ENCODE measurements at regions not wholly inside any gene's neighbourhood (a gene's known extent, or its start where the extent isn't known, plus 50 kb on each side); places are given as distances from the start of the nearest gene placed in this dataset.

DNA sequence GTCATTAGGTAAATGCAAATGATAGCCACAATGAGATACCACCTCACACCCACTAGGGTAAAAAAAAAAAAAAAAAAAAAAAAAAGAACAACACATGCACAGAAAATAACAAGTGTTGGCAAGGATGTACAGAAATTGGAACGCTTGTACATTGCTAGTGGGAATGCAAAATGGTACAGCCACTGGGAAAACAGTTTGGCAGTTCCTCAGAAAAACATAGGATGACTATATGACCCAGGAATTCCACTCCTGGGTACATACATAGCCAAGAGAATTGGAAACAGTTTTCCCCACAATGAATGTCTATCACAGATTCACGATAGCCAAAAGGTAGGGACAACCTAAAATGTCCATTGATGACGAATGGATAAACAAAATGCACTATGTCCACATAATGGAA lies 161.3 kb upstream of the MAMLD1 start:
- TF ChIP-seq, protein P1, sequence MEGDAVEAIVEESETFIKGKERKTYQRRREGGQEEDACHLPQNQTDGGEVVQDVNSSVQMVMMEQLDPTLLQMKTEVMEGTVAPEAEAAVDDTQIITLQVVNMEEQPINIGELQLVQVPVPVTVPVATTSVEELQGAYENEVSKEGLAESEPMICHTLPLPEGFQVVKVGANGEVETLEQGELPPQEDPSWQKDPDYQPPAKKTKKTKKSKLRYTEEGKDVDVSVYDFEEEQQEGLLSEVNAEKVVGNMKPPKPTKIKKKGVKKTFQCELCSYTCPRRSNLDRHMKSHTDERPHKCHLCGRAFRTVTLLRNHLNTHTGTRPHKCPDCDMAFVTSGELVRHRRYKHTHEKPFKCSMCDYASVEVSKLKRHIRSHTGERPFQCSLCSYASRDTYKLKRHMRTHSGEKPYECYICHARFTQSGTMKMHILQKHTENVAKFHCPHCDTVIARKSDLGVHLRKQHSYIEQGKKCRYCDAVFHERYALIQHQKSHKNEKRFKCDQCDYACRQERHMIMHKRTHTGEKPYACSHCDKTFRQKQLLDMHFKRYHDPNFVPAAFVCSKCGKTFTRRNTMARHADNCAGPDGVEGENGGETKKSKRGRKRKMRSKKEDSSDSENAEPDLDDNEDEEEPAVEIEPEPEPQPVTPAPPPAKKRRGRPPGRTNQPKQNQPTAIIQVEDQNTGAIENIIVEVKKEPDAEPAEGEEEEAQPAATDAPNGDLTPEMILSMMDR (IDR thresholded peaks at IDR 0.05; ENCODE audit: low read depth, low read length) = no peak
- H3K27ac ChIP-seq = no peak overlapping the region
- no peak overlapping the region for H3K4me3 ChIP-seq (ENCODE audit: low read depth, low read length)
- no peaks in the 10 kb centered on the region for H3K9me3 ChIP-seq (ENCODE audit: severe bottlenecking)
- no peak for DNase-seq
- H3K36me3 ChIP-seq = no peaks in the 10 kb centered on the region
- H3K27me3 ChIP-seq (ENCODE audit: insufficient read depth, low read depth, severe bottlenecking) = peaks cover 86% of the 10 kb centered on the region

DNA sequence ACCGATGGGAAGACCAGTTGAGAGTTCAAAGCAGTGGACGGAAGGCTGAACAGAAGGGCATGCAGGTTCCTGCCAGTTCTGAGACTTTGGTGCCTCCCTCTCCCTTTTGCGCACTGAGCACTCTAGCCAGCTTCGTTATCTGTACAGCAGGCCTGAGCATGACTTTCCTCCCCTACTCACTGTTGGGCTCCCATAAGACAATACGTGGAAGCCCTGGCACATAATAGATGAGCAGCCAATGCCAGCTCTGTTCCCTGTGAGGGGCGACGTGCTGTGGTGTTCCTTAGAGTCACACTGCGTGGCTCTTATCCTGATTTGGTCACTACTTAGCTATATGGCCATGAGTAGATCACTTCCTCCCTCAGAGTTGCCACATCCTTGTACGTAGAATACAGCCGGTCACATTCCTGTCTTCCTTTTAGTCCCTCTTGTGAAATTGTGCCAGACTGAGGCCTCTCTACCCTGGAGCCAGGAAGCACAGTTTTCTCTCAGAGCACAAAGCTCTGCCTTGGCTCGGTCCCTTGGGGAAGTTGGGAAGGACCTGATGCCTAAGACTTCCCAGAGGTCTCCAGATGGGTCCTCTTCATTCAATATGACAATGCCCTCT lies 160.4 kb upstream of the MAMLD1 start:
- H3K4me3 ChIP-seq (ENCODE audit: low read depth, low read length) = no peak overlapping the region
- TF ChIP-seq, protein P1 (IDR thresholded peaks at IDR 0.05; ENCODE audit: low read depth, low read length) = no peak
- H3K27ac ChIP-seq = no peak overlapping the region
- peaks cover 86% of the 10 kb centered on the region for H3K27me3 ChIP-seq (ENCODE audit: insufficient read depth, low read depth, severe bottlenecking)
- no peaks in the 10 kb centered on the region for H3K36me3 ChIP-seq
- H3K9me3 ChIP-seq (ENCODE audit: severe bottlenecking) = no peaks in the 10 kb centered on the region
- DNase-seq = no peak

DNA sequence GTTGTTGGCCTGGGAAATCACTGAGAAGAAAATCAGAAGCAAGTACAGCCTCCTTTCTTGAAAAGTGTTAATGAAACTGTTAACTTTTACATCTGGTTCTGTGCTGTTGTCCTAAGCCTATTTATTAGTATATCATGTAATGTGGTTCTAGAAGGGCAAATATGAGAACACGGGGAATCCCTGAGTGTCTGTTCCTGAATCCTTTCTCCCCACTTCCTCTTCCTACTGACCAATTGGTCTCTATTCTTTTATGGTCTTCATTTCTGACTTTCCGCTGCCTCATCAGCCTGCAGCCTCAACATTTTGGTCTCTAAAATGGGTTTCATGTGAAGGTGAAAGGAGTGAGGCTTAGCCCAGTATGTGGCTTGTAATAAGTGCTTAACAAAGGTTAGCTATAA lies 159.9 kb upstream of the MAMLD1 start:
- Histone ChIP-seq H3K27me3 (ENCODE audit: insufficient read depth, low read depth, severe bottlenecking) (peaks cover 86% of the 10 kb centered on the region), H3K36me3 (no peaks in the 10 kb centered on the region), H3K27ac (no peak overlapping the region), H3K4me3 (ENCODE audit: low read depth, low read length) (no peak overlapping the region), H3K9me3 (ENCODE audit: severe bottlenecking) (no peaks in the 10 kb centered on the region)
- TF ChIP-seq, protein P1 (IDR thresholded peaks at IDR 0.05; ENCODE audit: low read depth, low read length) = no peak
- DNase-seq = no peak

DNA sequence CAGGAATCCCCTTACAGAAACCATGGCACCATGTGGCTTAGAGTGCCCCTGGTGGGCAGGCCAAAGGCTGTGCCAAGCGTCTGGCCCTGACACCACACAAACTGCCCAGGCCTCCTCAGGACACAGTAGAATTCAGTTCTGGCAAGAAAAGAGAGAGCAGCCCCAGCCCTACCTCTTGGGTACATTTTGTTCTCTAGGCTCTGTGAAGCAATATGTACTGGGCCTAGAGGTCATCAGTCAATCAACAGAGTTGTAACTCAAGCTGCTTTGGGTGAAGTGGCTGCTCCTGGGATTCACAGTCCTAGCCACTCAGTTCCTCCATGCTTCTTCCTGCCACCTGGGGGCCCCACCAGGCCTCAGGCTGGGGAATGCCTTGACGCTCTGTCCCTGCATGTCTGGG lies 158.1 kb upstream of the MAMLD1 start:
- Histone ChIP-seq H3K4me3 (ENCODE audit: low read depth, low read length) (no peak overlapping the region), H3K27ac (no peak overlapping the region), H3K36me3 (no peaks in the 10 kb centered on the region), H3K27me3 (ENCODE audit: insufficient read depth, low read depth, severe bottlenecking) (peaks cover 86% of the 10 kb centered on the region), H3K9me3 (ENCODE audit: severe bottlenecking) (no peaks in the 10 kb centered on the region)
- TF ChIP-seq, protein P1 (IDR thresholded peaks at IDR 0.05; ENCODE audit: low read depth, low read length) = no peak
- DNase-seq = no peak

DNA sequence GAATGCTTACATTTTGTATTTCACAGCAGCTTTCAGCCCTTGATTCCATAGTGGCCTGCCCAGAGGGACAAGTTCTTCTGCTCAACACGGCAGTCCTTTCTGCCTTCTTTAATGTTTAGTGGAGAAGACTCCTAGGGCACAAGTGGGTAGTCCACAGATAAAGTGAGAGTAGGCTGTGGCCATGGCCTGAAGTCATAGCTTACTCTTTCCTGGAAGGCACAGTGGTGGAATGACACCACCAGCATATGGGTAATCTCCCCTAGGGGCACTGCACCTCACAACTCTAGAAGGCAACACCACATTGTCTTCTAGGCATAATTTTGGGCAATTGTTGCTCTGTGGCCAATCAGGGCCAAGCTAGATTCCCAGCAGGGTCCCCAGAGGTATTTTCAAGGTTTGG lies 155.4 kb upstream of the MAMLD1 start:
- no peaks in the 10 kb centered on the region for H3K9me3 ChIP-seq (ENCODE audit: severe bottlenecking)
- TF ChIP-seq, protein P1 (IDR thresholded peaks at IDR 0.05; ENCODE audit: low read depth, low read length) = no peak
- DNase-seq = no peak
- no peaks in the 10 kb centered on the region for H3K36me3 ChIP-seq
- H3K27ac ChIP-seq = no peak overlapping the region
- H3K4me3 ChIP-seq (ENCODE audit: low read depth, low read length) = no peak overlapping the region
- peaks cover 89% of the 10 kb centered on the region for H3K27me3 ChIP-seq (ENCODE audit: insufficient read depth, low read depth, severe bottlenecking)

DNA sequence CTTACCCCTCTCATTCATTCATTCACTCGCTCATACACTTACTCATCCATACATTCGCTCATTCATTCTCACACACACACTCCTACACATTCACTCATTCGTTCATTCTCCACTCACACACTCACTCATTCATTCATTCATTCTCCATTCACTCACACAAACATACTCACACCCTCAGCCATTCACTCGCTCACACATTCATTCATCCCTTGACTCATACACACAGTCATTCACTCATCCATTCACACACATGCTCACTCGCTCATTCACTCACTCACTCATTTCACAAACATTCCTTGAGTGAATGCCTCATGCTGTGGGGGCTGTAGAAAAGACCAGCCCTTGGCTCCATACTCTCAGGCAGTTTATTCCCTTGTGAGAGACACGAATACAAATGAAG lies 151.1 kb upstream of the MAMLD1 start:
- DNase-seq = no peak
- TF ChIP-seq, protein P1 (IDR thresholded peaks at IDR 0.05; ENCODE audit: low read depth, low read length) = no peak

More for the DNA sequence above, 151.1 kb upstream of the MAMLD1 start:
- Histone ChIP-seq H3K9me3 (ENCODE audit: severe bottlenecking) (no peaks in the 10 kb centered on the region), H3K36me3 (no peaks in the 10 kb centered on the region), H3K4me3 (ENCODE audit: low read depth, low read length) (no peak overlapping the region), H3K27ac (no peak overlapping the region), H3K27me3 (ENCODE audit: insufficient read depth, low read depth, severe bottlenecking) (peaks cover 75% of the 10 kb centered on the region)

Data from WERI-Rb-1 (cell line).